Breast epithelium (tissue), 4 donors: ENCODE measurements at regions not wholly inside any gene's neighbourhood (a gene's known extent, or its start where the extent isn't known, plus 50 kb on each side); places are given as distances from the start of the nearest gene placed in this dataset.

Experiments
- DNase-seq, 2 donors: peaks; one replicate each; pipeline ENCODE4 v3.0.0-alpha.2; 2019; ENCODE audit warnings: low spot score in 2 of 2
- H3K27ac ChIP-seq, 2 donors: fragments of 200-600 bp; sonication (generic) in 1 of 2; one replicate each; pipeline ENCODE4 v1.5.1; 2016 to 2019; ENCODE audit warnings: mild to moderate bottlenecking in 1 of 2
- H3K27me3 ChIP-seq, 2 donors: fragments of 200-600 bp; sonication (generic) in 1 of 2; one replicate each; pipeline versions ENCODE4 v1.5.1 to v1.6.0; 2017 to 2019; ENCODE audit warnings: control low read depth in 1 of 2, mild to moderate bottlenecking in 1 of 2
- H3K36me3 ChIP-seq: fragments of 200-600 bp; one replicate; pipeline ENCODE4 v1.5.1; 2019
- H3K4me1 ChIP-seq, 2 donors: fragments of 200-600 bp; sonication (generic); one replicate each; pipeline ENCODE4 v1.5.1; 2016 to 2019; ENCODE audit warnings: control low read depth in 1 of 2
- H3K4me3 ChIP-seq, 3 donors: fragments of 200-600 bp; sonication (generic); 1 replicate in 2 of 3; 2 replicates in 1 of 3; pipeline ENCODE4 v1.5.1; 2016 to 2019; ENCODE audit warnings: mild to moderate bottlenecking in 3 of 3, moderate library complexity in 2 of 3
- H3K9me3 ChIP-seq, 2 donors: fragments of 200-600 bp; sonication (generic) in 1 of 2; one replicate each; pipeline ENCODE4 v1.5.1; 2016 to 2019; ENCODE audit warnings: control low read depth in 1 of 2
- CTCF ChIP-seq, 3 donors: fragments of 450-650 bp; IDR thresholded peaks; one replicate each; pipeline ENCODE4 v1.5.1; 2016 to 2017; ENCODE audit warnings: antibody characterized with exemption in 3 of 3, mild to moderate bottlenecking in 3 of 3, moderate library complexity in 3 of 3
- POLR2A ChIP-seq: fragments of 450-650 bp; IDR thresholded peaks from one replicate; pipeline ENCODE4 v1.6.1; 2016; ENCODE audit warnings: antibody characterized with exemption, mild to moderate bottlenecking, moderate library complexity
- POLR2AphosphoS5 ChIP-seq, 3 donors: sonication (generic); formaldehyde crosslinking; IDR thresholded peaks; one replicate each; pipeline ENCODE4 v1.6.1; 2017; ENCODE audit warnings: antibody characterized with exemption in 3 of 3
- intact Hi-C: fragments of 100-400 bp; cut with DNase I; formaldehyde crosslinking; loops from one replicate; pipeline ENCODE4 v1.15.1; 2023; ENCODE audit warnings: low total_unique reads

GRCh38 chrX:43064096-43064495 lies 286.1 kb upstream of the PPP1R2C start:
- Histone ChIP-seq H3K4me1 (no peaks in the 10 kb centered on the region), H3K4me3 (no peak overlapping the region), H3K27ac (no peak overlapping the region), H3K9me3 (no peaks in the 10 kb centered on the region), H3K27me3 (peaks cover 0 to 14% of the 10 kb centered on the region in 2 donors), H3K36me3 (no peaks in the 10 kb centered on the region)
- intact Hi-C loops = no loop called here
- TF ChIP-seq POLR2AphosphoS5 (IDR thresholded peaks at IDR 0.05) (no peak), POLR2A (no peak), CTCF (IDR thresholded peaks at IDR 0.05) (no peak)
- no peak for DNase-seq

- Histone ChIP-seq H3K27ac (no peak overlapping the region), H3K9me3 (no peaks in the 10 kb centered on the region), H3K4me1 (no peaks in the 10 kb centered on the region), H3K27me3 (peaks cover 0 to 12% of the 10 kb centered on the region in 2 donors), H3K4me3 (no peak overlapping the region), H3K36me3 (no peaks in the 10 kb centered on the region)
- intact Hi-C loops = no loop called here
- TF ChIP-seq POLR2A (no peak), CTCF (IDR thresholded peaks at IDR 0.05) (no peak), POLR2AphosphoS5 (IDR thresholded peaks at IDR 0.05) (no peak)
- no peak for DNase-seq
These were observed 288.0 kb upstream of the PPP1R2C start for GRCh38 chrX:43065978-43066377.

- TF ChIP-seq POLR2A = no peak
- no peak for TF ChIP-seq CTCF (IDR thresholded peaks at IDR 0.05)
- TF ChIP-seq POLR2AphosphoS5 (IDR thresholded peaks at IDR 0.05) = no peak
- no peak overlapping the region for H3K27ac ChIP-seq
- H3K9me3 ChIP-seq = no peaks in the 10 kb centered on the region
- H3K36me3 ChIP-seq = no peaks in the 10 kb centered on the region
- no peaks in the 10 kb centered on the region for H3K4me1 ChIP-seq
- peaks cover 0 to 14% of the 10 kb centered on the region in 2 donors for H3K27me3 ChIP-seq
- no peak for DNase-seq
- intact Hi-C loops = no loop called here
- no peak overlapping the region for H3K4me3 ChIP-seq
These were observed 290.7 kb upstream of the PPP1R2C start for GRCh38 chrX:43068639-43069038.

GRCh38 chrX:43083016-43083415 lies 305.1 kb upstream of the PPP1R2C start:
- H3K36me3 ChIP-seq = no peaks in the 10 kb centered on the region
- DNase-seq = no peak
- H3K4me1 ChIP-seq = no peaks in the 10 kb centered on the region
- H3K27me3 ChIP-seq = peaks cover 0 to 4% of the 10 kb centered on the region in 2 donors
- no peak for TF ChIP-seq POLR2A
- TF ChIP-seq POLR2AphosphoS5 (IDR thresholded peaks at IDR 0.05) = no peak
- no peak for TF ChIP-seq CTCF (IDR thresholded peaks at IDR 0.05)
- no peak overlapping the region for H3K4me3 ChIP-seq
- H3K9me3 ChIP-seq = peaks cover 0 to 24% of the 10 kb centered on the region in 2 donors
- H3K27ac ChIP-seq = no peak overlapping the region
- intact Hi-C loops = loop anchor here (5.0 kb wide), 1 partner anchor 516 kb away; no protein-coding TSS in a partner anchor

GRCh38 chrX:43087830-43088229 lies 309.9 kb upstream of the PPP1R2C start:
- no peak for TF ChIP-seq POLR2A
- TF ChIP-seq POLR2AphosphoS5 (IDR thresholded peaks at IDR 0.05) = no peak
- no peak for TF ChIP-seq CTCF (IDR thresholded peaks at IDR 0.05)
- H3K36me3 ChIP-seq = no peaks in the 10 kb centered on the region
- no peaks in the 10 kb centered on the region for H3K27me3 ChIP-seq
- no peak overlapping the region for H3K4me3 ChIP-seq
- peaks cover 0 to 8% of the 10 kb centered on the region in 2 donors for H3K9me3 ChIP-seq
- intact Hi-C loops = no loop called here
- no peak overlapping the region for H3K27ac ChIP-seq
- no peak for DNase-seq
- H3K4me1 ChIP-seq = no peaks in the 10 kb centered on the region
